Liver (tissue), 8 donors: ENCODE measurements at regions not wholly inside any gene's neighbourhood (a gene's known extent, or its start where the extent isn't known, plus 50 kb on each side); places are given as distances from the start of the nearest gene placed in this dataset.

ENCODE experiments used
- DNase-seq: peaks from one replicate; pipeline ENCODE4 v3.0.0-alpha.2; 2017; ENCODE audit warnings: low spot score
- H3K27ac ChIP-seq, 2 donors: one replicate each; pipeline ENCODE4 v1.7.0; 2013; ENCODE audit warnings: inconsistent platforms in 2 of 2, low read length in 2 of 2, control low read depth in 1 of 2, low read depth in 1 of 2, mild to moderate bottlenecking in 1 of 2
- H3K27me3 ChIP-seq, 4 donors: one replicate each; pipeline versions ENCODE4 v1.6.1 to v1.7.0; 2013; ENCODE audit warnings: low read length in 3 of 4, inconsistent platforms in 1 of 4, mild to moderate bottlenecking in 1 of 4, moderate library complexity in 1 of 4; ENCODE audit not compliant: control insufficient read depth in 4 of 4, insufficient read depth in 4 of 4
- H3K36me3 ChIP-seq, 4 donors: one replicate each; pipeline versions ENCODE4 v1.6.1 to v1.7.0; 2013; ENCODE audit warnings: low read length in 3 of 4, mild to moderate bottlenecking in 3 of 4, low read depth in 1 of 4, moderate library complexity in 1 of 4; ENCODE audit not compliant: control insufficient read depth in 4 of 4, insufficient read depth in 3 of 4
- H3K4me1 ChIP-seq, 4 donors: one replicate each; pipeline versions ENCODE4 v1.6.1 to v1.7.0; 2013; ENCODE audit warnings: low read length in 3 of 4, mild to moderate bottlenecking in 3 of 4, moderate library complexity in 1 of 4; ENCODE audit not compliant: control insufficient read depth in 4 of 4, insufficient read depth in 4 of 4
- H3K4me3 ChIP-seq, 3 donors: one replicate each; pipeline versions ENCODE4 v1.6.1 to v1.7.0; 2013; ENCODE audit warnings: low read length in 3 of 3, control low read depth in 1 of 3, low read depth in 1 of 3, mild to moderate bottlenecking in 1 of 3
- H3K9ac ChIP-seq, 2 donors: one replicate each; pipeline ENCODE4 v1.7.0; 2013; ENCODE audit warnings: low read length in 2 of 2, mild to moderate bottlenecking in 2 of 2, moderate library complexity in 2 of 2, control low read depth in 1 of 2, low read depth in 1 of 2
- H3K9me3 ChIP-seq, 4 donors: one replicate each; pipeline versions ENCODE4 v1.6.1 to v1.7.0; 2013; ENCODE audit warnings: low read length in 3 of 4; ENCODE audit not compliant: control insufficient read depth in 4 of 4
- EGR1 ChIP-seq, 2 donors: IDR thresholded peaks; 2 replicates each; pipeline ENCODE4 v1.6.1; 2016 to 2018; ENCODE audit warnings: antibody characterized with exemption in 2 of 2, low read depth in 2 of 2
- FOXA1 ChIP-seq: IDR thresholded peaks from 2 replicates; pipeline ENCODE4 v1.6.1; 2016; ENCODE audit warnings: antibody characterized with exemption
- FOXA2 ChIP-seq: IDR thresholded peaks from 2 replicates; pipeline ENCODE4 v1.6.1; 2016; ENCODE audit warnings: antibody characterized with exemption
- GABPA ChIP-seq, 2 donors: IDR thresholded peaks in 1 of 2; conservative IDR thresholded peaks in 1 of 2; 2 replicates each; pipeline ENCODE4 v1.6.1; 2016; ENCODE audit warnings: antibody characterized with exemption in 2 of 2, mild to moderate bottlenecking in 1 of 2, moderate library complexity in 1 of 2
- HNF4A ChIP-seq, 2 donors: conservative IDR thresholded peaks; 2 replicates each; pipeline ENCODE4 v1.6.1; 2016; ENCODE audit warnings: antibody characterized with exemption in 2 of 2, mild to moderate bottlenecking in 2 of 2
- HNF4G ChIP-seq: IDR thresholded peaks from 2 replicates; pipeline ENCODE4 v1.6.1; 2016; ENCODE audit warnings: antibody characterized with exemption
- MAX ChIP-seq: IDR thresholded peaks from 2 replicates; pipeline ENCODE4 v1.6.1; 2016; ENCODE audit warnings: antibody characterized with exemption
- NR2F2 ChIP-seq: IDR thresholded peaks from 2 replicates; pipeline ENCODE4 v1.6.1; 2016; ENCODE audit warnings: antibody characterized with exemption
- RAD21 ChIP-seq, 2 donors: IDR thresholded peaks; 2 replicates each; pipeline ENCODE4 v1.6.1; 2016; ENCODE audit warnings: antibody characterized with exemption in 2 of 2, mild to moderate bottlenecking in 2 of 2
- REST ChIP-seq: IDR thresholded peaks from 2 replicates; pipeline ENCODE4 v1.6.1; 2016; ENCODE audit warnings: antibody characterized with exemption, mild to moderate bottlenecking
- RXRA ChIP-seq, 2 donors: IDR thresholded peaks; 2 replicates each; pipeline ENCODE4 v1.6.1; 2017 to 2018; ENCODE audit warnings: antibody characterized with exemption in 2 of 2, mild to moderate bottlenecking in 1 of 2
- SP1 ChIP-seq: IDR thresholded peaks from 2 replicates; pipeline ENCODE4 v1.6.1; 2018; ENCODE audit warnings: antibody characterized with exemption, mild to moderate bottlenecking
- TAF1 ChIP-seq: conservative IDR thresholded peaks from 2 replicates; pipeline ENCODE4 v1.6.1; 2016; ENCODE audit warnings: antibody characterized with exemption, mild to moderate bottlenecking
- YY1 ChIP-seq: IDR thresholded peaks from 2 replicates; pipeline ENCODE4 v1.6.1; 2016; ENCODE audit warnings: antibody characterized with exemption, mild to moderate bottlenecking
- ZBTB33 ChIP-seq: IDR thresholded peaks from 2 replicates; pipeline ENCODE4 v1.6.1; 2016; ENCODE audit warnings: antibody characterized with exemption
- WGBS: extraction: QIAGEN DNeasy Blood & Tissue Kit; methylation state at CpG from one replicate; pipeline ENCODE4 v1.1.7; 2013; 5-methylcytosine and 5-hydroxymethylcytosine counted together
- TF ChIP-seq, protein P1 (sequence below): fragments of 150-350 bp; IDR thresholded peaks from 2 replicates; pipeline ENCODE4 v1.5.1; 2017; ENCODE audit warnings: improper control_type of control experiment, low read depth, low read length; ENCODE audit not compliant: missing input control
- TF ChIP-seq, protein P2 (sequence below): IDR thresholded peaks from 2 replicates; pipeline ENCODE4 v1.6.1; 2016; ENCODE audit warnings: antibody characterized with exemption
- donor health status: healthy.
- donor health status: healthy.
- donor health status: healthy.
- donor health status: healthy.
- donor health status: healthy.

DNA sequence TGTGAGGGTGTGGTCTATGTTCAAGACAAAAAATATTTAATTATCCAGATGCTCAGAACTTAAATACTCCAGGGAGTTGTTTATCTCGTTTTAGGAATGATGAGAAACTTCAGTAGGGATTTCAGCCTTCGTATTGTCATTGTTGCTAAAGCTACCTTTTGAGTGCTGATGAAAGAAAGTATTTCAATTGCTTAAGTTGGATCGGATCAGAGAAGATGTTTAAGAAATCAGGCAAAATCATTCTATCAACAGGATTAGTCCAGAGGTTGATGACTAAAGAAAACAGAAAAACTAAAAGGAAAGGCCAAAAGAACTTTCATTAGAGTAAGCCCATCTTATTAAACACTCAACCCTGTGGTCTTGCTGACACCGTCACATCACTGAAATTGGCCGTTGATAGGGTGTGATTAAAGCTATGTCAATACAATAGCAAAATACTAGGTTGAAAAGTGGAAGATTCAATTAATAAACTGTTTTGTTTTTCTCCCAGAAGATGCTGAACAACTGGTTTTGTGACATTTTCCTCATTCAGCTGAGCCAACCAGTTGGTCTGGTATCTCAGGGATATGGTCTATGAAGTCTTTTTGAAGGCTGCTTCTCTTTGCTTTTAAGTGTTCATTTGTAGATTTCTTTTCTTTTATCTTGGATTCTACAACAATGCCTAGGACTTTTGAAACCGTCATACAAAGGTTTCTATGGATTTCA, 551.7 kb downstream of the SLC4A3 start:
- Histone ChIP-seq H3K4me3 (no peak overlapping the region), H3K9ac (no peak overlapping the region), H3K27me3 (no peaks in the 10 kb centered on the region), H3K27ac (no peak overlapping the region), H3K9me3 (no peaks in the 10 kb centered on the region), H3K4me1 (no peaks in the 10 kb centered on the region), H3K36me3 (no peaks in the 10 kb centered on the region)
- DNase-seq = no peak
- TF ChIP-seq, protein P1, sequence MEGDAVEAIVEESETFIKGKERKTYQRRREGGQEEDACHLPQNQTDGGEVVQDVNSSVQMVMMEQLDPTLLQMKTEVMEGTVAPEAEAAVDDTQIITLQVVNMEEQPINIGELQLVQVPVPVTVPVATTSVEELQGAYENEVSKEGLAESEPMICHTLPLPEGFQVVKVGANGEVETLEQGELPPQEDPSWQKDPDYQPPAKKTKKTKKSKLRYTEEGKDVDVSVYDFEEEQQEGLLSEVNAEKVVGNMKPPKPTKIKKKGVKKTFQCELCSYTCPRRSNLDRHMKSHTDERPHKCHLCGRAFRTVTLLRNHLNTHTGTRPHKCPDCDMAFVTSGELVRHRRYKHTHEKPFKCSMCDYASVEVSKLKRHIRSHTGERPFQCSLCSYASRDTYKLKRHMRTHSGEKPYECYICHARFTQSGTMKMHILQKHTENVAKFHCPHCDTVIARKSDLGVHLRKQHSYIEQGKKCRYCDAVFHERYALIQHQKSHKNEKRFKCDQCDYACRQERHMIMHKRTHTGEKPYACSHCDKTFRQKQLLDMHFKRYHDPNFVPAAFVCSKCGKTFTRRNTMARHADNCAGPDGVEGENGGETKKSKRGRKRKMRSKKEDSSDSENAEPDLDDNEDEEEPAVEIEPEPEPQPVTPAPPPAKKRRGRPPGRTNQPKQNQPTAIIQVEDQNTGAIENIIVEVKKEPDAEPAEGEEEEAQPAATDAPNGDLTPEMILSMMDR = no peak
- TF ChIP-seq REST (no peak), TAF1 (no peak), ZBTB33 (no peak), SP1 (no peak), YY1 (no peak), FOXA2 (no peak), FOXA1 (no peak), EGR1 (IDR thresholded peaks at IDR 0.05; ENCODE audit: low read depth in 2 of 2) (no peak), MAX (no peak), NR2F2 (no peak), GABPA (IDR thresholded peaks at IDR 0.05 in 1 of 2, conservative IDR thresholded peaks at IDR 0.05 in 1 of 2) (no peak), RAD21 (IDR thresholded peaks at IDR 0.05) (no peak), RXRA (IDR thresholded peaks at IDR 0.05) (no peak)
- TF ChIP-seq, protein P2, sequence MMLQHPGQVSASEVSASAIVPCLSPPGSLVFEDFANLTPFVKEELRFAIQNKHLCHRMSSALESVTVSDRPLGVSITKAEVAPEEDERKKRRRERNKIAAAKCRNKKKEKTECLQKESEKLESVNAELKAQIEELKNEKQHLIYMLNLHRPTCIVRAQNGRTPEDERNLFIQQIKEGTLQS = no peak
- 76% methylated on average over 6 of the region's 6 CpGs for WGBS

GRCh38 chr2:220181165-220181564, 553.7 kb downstream of the SLC4A3 start:
- Histone ChIP-seq H3K27me3 (no peaks in the 10 kb centered on the region), H3K9ac (no peak overlapping the region), H3K4me3 (no peak overlapping the region), H3K9me3 (no peaks in the 10 kb centered on the region), H3K36me3 (no peaks in the 10 kb centered on the region), H3K4me1 (no peaks in the 10 kb centered on the region), H3K27ac (no peak overlapping the region)
- no peak for DNase-seq
- 89% methylated on average over 1 of the region's 1 CpG for WGBS
- TF ChIP-seq FOXA2 (no peak), GABPA (IDR thresholded peaks at IDR 0.05 in 1 of 2, conservative IDR thresholded peaks at IDR 0.05 in 1 of 2) (no peak), HNF4A (conservative IDR thresholded peaks at IDR 0.05) (no peak), TAF1 (no peak), ZBTB33 (no peak), HNF4G (no peak), REST (no peak), NR2F2 (no peak)
- TF ChIP-seq, protein P2 = no peak
